CD1c-positive myeloid dendritic cell (primary cell): ENCODE measurements at regions not wholly inside any gene's neighbourhood (a gene's known extent, or its start where the extent isn't known, plus 50 kb on each side); places are given as distances from the start of the nearest gene placed in this dataset.
"Not testable (repeated sequence)": the region's sequence is repeated elsewhere in the genome, so short reads cannot be mapped to it uniquely, and the experiment has no call there.

Experiments
- DNase-seq: peaks from one replicate; pipeline ENCODE4 v3.0.0-alpha.2; 2016; ENCODE audit errors: extremely low spot score

DNA sequence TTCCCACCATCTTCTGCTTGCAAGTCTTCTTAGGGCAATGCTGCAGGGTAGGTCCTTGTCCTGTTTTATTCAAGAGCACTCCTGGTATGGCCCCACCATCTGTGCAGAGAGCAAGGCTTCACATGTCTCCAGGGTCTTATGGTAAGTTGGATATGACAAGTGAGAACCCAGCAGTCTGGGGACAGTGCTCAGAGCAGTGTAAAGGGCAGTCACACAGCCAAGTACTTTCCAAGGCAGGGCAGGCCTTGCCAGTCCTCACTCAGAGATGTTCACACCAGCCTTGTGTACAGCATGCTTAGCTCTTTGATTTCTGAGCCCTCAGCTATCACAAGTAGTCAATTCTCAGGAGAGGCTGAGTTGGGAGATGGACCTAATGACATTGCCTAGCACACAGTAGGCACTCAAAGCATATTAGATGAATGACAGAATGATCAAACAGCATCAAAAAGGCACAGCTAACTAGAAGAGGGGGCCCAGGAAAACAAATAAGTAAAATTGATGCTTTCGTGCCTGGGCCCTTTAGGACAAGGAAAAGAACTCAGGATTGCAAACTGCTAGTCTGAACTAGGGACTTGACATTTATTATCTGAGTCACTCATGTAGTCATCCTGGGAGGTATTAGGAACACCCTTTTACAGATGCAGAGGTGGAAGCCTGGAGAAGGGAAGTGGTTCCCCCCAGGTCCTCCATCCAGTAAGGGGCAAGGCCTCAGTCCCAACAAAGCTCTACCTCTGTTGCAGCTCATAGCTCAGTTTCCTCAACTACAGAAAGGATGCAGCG is 86.7 kb upstream of the CTAGE1 start:
- DNase-seq = no peak

DNA sequence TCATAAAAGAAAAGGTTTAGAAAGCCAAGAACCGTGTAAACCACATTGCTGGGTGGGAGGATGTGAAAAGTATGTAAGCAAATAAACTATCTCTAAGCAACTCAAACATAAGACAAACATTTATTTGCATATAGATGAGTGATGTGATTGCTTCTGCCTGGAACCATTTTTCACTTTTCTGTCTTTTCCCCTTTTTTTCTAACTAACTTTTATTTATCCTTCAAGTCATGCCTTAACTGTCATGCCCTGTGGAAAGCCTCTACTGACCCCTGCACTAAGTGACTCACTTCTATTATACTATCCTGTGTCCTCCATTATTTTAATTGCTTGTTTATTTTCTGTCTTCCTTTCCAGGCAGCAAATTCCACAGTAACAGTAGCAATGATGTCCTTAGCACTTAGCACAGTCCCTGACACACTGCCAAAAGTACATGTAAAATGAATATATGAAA is 87.5 kb upstream of the CTAGE1 start:
- no peak for DNase-seq

DNA sequence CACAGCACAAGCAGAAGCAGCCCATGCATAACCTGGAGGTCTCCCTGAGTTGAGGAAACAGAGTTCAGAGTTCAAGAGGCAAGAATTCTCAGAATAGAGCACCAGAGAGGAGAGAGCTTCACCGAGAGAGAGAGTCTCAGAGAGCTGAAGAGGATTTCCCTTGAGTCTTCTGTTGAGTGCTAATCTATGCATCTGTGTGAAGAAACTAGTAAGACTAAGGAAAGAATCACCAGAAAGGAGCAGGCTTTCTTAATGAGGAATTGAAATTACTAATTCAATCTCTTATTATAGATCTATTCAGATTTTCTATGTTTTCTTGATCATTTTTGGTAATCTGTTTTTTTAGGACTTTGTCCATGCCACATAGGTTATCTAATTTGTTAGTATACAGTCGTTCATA is 89.3 kb upstream of the CTAGE1 start:
- DNase-seq = no peak

DNA sequence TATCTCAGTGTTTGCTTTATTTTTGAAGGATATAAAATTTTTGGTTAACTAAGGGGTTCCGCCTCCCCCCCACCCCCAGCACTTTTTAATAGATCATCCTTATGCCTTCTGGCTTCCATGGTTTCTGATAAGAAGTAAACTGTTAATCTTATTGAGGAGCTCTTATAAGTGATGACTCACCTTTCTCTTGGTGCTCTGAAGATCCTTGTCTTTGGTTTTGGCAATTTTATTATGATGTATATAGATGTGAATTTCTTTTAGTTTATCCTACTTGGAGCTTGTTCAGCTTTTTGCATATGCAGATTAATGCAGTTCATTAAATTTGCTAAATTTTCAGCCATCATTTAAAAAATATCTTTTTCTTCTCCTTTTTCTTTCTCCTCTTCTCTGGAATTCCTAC is 91.7 kb upstream of the CTAGE1 start:
- no peak for DNase-seq

DNA sequence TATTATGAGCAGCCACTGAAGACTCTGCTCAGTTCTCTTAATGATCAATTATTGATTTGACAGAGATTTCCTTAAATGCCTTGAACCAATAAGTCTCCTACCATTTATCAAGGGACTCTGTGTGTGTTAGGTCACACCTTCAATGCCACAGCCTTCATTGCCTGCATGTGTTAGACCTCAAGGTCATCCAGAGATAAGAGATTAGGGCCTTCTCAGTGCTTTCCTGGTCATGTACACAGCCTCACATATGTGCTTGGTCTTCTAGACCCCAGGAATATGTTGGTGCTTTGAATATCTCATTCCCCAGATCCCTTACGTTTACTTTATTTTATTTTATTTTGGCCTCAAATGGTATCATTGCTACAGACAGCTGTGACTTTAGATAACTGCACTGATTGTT is 93.0 kb upstream of the CTAGE1 start:
- no peak for DNase-seq

DNA sequence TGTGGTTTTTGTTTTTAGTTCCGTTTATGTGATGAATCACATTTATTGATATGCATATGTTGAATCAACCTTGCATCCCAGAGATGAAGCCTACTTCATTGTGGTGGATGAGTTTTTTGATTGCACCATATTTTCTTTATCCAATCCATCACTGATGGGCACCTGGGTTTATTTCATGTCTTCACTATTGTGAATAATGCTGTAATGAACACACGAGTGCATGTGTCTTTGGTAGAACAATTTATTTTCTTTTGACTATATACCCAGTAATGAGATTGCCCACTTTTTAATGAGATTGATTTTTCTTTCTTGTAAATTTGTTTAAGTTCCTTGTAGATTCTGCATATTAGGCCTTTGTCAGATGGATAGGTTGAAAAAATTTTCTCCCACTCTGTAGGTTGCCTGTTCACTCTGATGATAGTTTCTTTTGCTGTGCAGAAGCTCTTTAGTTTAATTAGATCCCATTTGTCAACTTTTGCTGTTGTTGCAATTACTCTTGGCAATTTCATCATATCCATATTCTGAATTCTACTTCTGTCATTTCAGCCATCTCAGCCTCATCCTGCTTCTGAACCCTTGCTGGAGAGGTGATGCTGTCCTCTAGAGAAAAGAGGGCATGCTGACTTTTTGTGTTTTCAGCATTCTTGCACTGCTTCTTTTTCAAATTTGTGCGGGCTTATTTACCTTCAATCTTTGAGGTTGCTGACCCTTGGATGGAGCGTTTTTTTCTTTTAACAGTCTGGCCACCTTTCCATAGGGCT is 96.2 kb upstream of the CTAGE1 start:
- DNase-seq = no peak

DNA sequence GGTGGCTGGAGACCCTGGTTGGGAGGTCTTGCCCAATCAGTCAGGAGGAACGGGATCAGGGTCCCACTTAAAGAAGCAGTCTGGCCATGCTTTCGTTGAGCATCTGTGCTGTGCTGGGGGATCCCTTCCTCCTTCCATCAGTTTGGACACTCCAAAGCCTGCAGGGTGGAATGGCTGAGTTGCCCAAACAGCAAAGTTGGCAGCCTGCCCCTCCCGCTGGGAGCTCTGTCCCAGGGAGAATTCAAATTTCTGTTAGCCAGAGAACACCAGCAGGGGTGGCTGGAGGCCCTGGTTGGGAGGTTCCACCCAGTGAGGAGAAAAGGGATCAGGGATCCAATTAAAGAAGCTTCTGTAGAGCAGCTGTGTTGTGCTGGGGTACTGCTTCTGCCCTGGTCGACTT is 96.9 kb upstream of the CTAGE1 start:
- no peak for DNase-seq

DNA sequence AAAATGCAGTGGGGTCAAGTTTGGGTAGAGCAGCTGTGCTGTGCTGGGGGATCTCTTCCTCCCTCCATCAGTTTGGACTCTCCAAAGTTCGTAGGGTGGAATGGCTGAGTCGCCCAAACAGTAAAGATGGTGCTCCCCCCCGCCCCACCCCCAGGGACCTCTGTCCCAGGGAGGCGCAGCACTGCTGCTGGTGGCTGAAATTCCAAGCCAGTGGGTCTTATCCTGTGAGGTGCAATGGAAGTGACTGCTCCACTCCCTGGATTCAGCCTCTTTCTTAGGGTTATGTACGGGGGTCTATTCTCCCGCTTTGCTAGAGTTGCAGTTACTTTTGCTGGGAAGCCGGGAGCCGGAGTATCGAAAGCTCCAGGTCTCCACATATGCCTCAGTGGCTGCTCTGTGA is 97.5 kb upstream of the CTAGE1 start:
- DNase-seq = no peak

DNA sequence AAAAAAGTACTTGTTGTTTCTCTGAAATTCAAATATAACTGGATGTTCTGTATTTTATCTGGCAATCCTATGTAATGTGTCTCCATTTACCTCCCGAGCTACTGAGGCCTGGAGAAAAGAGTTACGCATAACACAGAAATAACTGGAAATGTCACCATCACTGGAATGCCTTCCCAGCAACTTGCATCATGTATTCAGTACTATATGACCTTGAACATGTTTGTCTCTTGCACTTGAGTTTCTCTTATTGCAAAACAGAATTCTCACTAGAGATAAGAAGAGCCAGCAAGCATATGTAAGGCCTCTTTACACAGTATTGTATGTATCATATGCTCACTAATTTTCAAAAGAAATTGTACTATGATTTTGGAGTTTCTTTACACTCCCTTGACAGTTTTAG is 99.6 kb upstream of the CTAGE1 start:
- no peak for DNase-seq

DNA sequence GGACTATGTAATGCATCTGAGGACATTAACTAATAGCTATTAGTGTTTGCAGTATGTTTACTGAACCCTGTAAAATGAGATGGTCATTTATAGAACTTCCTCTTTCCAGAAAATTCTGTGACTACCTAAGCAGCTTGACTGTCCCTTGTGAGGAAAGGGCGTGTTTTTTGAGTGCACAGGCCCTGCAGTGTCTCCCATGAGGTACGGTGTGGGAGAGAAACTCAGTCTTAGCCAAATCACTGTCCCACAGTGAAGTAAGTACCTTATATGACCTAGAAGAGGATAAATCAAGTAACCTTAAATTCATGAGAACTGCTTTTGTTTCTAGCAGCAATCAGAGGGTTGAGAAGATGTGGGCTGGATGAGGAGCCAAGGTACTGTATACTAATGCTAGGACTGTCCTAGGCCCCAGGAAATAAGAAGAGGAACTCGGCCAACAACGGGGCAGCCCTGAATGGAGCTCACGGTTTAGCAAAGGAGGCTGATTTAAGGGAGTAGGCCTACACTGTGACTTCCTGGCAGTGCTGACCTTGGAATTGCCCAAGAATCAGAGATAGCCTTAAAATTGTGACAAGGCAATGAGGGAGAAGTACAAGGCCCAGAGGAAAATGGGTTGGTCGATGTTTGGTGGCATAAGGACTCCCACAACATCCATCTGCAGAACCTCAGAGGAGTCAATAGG is 103.5 kb upstream of the CTAGE1 start:
- no peak for DNase-seq

DNA sequence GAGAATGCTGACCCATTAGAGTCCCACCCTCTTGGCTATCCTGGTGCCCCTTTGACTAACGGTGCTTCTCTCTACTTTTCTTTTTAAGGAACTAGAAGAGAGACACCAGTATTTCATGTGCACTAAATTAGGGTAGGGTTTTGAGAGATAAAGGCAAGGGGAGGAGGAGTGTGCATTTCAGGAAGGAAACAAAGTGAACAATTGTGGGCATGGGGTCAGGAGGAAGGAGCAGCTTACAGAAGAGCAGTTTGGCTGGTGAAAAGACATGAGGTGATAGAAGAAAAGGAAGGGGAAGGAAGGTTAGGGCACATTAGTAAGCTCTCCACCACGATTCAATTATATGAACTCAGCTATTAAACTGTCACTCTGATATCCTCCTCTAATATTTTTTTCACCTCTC is 105.8 kb upstream of the CTAGE1 start:
- DNase-seq = no peak

DNA sequence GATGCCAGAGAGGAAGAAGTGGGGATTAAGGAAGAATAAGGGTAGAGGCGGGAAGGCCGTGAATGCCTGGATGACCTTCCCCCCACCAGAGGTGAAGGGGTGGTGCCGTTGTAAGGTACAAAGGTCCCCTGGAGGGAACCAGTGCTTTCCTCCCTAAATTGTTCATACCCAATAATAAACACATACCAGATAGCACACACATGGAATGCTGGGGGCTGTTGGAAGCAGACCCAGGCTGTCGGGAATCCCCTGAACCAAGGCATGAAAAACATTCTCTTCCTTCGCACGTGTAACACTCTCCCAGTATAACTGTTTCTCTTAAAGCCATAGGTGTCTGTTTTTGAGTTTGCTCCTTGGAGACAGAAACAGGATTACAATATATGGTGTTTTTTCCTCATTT is 107.1 kb upstream of the CTAGE1 start:
- no peak for DNase-seq

DNA sequence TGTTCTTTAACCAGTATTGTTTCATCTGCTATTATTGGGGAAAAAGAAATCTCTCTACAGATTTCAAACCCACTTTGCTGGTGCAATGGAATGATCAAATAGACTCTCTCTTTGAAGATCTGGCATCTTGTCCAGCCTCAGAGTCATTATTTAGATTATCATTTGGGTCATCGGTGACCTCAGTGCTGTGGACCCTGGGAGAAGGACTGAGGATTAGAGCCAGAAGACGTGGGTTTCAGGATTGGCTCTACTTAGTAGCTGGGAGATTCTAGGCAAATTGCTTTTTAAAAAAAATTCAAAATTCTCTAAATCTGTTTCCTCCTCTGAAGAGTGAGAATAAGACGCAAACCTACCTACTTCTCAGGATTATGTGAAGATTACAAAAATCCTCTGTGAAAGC is 107.6 kb upstream of the CTAGE1 start:
- no peak for DNase-seq

DNA sequence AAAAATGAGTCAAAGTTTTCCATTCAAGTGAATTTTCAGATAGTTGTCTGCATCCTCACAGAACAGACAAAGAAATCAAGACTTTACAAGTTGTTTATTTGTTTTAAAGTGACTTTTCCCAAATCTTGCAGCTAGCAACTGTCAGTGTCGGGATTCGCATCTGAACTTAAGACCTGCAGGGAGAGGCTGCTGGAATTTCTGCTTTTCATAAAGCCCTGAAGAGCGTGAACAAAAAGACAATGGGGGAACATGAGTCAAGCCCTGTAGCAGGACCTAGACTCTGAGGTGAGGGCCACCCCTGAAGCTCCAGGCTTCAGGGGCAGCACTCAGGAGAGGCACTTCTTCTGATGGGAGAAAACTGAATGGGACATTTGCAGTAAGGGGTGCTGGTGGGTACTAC is 108.2 kb upstream of the CTAGE1 start:
- DNase-seq = no peak

DNA sequence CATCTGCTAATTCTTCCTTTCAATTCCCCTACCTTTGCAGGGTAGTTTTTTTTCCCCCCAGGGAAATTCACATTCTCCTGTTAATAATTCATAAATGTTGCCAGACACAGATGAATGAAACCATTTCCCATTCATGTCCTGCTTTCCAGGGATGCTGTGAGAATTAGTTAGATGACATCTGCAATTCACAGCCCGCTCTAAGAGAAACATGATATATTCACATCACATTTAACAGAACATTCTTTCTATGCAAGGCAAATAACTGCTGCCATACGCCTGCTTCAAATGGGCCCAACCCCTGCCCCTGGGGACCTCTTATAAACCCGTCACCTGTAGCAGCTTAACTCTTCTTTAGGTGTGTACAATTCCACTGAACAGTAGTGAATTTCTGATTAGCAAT is 110.6 kb upstream of the CTAGE1 start:
- DNase-seq = no peak

DNA sequence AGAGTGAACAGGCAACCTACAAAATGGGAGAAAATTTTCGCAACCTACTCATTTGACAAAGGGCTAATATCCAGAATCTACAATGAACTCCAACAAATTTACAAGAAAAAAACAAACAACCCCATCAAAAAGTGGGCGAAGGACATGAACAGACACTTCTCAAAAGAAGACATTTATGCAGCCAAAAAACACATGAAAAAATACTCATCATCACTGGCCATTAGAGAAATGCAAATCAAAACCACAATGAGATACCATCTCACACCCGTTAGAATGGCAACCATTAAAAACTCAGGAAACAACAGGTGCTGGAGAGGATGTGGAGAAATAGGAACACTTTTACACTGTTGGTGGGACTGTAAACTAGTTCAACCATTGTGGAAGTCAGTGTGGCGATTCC is 117.0 kb upstream of the CTAGE1 start:
- DNase-seq = not testable (repeated sequence)

DNA sequence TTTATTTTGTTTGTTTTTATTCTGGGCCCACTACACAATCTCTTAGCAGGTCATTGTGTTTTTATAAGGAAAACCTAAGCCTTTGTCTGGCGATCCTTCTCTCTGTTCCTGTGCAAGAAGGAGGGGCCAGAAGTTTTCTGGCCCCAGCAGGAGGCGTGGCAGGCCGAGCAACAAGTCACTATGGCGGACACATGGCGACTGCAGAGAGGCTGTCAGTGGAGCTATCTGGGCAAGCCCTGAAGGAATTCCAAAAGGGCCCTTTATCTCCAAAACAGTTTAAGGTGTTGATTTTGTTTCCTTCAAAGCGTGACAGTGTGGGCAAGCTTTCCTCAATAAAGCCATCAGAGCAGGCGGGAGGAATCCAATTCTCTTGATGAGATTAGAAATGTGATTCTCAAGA is 118.8 kb upstream of the CTAGE1 start:
- DNase-seq = no peak

DNA sequence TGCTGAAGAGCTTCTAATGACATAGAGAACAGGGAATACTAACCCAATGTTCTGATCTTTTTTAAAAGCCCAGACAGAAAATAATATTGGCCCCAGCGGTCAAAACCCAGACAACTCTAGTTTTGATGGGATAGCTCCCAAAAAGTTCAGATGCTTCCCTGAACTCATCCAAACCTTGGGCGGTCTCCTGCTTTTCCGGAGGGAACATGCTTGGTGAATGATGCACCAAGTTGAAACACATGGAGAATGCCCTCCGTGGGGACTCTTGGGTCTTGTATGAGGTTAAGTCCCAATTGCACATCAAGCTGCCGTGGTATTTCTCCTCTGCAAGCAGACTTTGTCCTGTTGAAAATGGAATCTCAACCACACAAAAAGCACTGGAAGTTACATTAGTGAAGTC is 120.7 kb upstream of the CTAGE1 start:
- DNase-seq = no peak

DNA sequence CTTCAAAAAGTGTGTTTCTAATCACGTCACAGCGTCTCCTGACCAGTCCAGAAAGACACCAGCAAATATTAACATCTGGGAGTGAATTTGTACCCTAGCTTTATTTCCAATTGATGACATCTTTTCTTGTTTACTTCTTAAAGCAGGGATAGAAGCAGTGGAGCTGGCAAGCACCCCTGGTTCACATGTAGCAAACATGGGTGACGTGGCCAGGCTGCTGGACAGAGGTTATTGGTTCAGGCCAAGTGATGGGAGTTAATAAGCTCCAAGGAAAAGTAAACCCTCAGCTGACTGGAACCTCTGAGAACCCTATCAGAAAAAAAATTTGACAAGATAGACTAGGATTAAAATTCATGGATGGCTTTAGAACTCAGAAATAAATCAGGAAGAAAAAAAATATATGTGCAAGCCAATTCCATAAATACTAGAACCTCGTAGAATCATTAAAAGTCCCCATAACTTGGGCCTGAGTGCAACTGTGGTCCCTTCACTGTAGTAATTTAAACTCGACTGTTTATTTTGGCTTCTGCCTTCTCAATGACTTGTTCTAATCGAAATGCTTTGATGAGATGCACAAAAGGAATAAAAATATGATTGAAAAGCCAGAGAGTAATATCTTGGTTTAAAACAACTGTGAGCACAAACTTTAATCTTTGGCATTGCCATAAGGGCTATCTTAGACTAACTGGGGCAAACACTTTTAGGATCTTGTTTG is 121.5 kb upstream of the CTAGE1 start:
- no peak for DNase-seq

DNA sequence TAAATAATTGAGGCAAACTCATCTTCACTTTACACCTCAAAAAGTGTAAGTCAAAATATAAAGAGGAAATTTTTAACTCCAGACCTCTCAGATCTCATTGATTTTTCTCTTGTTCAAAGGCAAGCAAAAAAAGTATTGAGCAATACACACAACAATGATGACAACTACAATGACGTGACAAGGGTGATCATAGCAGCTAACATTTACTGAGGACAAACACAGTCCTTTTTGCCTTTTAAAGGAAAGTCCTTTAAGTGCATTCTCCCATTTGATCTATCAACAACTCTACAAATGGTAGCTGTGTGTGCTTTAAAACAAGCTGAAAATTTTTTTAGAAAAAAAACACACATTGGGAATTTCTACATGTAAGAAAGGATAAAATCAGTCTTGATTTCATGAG is 123.5 kb upstream of the CTAGE1 start:
- no peak for DNase-seq

DNA sequence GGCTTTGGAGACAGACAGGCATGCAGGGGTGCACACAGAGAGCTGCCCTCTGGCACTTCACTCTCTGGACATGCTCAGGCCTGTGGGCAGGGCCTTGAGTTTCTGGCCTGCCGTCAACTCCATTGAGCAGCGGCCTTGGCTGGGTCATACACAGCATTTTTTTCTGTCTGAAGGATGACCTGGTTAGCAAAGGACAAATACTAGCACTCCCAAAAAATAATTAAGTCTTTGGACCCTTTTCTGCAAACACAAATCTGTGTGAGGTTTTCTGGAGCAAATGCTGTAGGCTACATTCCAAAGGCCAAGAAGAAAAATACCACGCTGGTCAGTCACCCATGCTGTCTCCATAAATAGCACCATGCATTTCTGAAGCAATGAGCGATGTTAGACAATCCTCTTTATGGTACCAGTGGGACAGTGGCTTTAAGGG is 124.7 kb upstream of the CTAGE1 start:
- DNase-seq = no peak

DNA sequence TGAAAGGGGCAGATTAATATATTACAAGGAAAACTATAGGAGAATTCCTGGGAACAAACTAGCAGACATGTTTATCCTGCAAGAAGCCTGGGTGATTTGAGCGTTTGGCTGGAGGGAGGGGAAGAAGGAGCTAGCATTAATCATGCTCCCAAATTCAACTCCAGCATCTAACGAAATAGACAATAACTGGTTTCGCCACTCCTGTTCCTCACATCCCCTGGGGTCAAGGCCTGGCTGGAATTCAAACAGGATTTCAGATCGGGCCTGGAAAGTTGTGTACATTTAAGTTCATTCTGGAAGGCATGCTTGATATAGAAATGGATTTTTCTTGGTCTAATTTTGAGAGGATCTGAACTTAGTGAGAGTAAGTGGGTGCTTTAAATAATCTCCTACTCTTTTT is 126.1 kb upstream of the CTAGE1 start:
- DNase-seq = no peak
